Osteoblast (primary cell): ENCODE measurements at regions not wholly inside any gene's neighbourhood (a gene's known extent, or its start where the extent isn't known, plus 50 kb on each side); places are given as distances from the start of the nearest gene placed in this dataset.

Experiments
- DNase-seq: peaks from one replicate; pipeline ENCODE4 v3.0.0; 2011; ENCODE audit warnings: low spot score, mixed read lengths; ENCODE audit not compliant: insufficient read length; ENCODE audit errors: missing footprints
- H2AFZ ChIP-seq: 2 replicates; pipeline ENCODE4 v1.6.0; 2011; ENCODE audit warnings: mild to moderate bottlenecking, low read length
- H3K27ac ChIP-seq: 2 replicates; pipeline ENCODE4 v1.5.1; 2011; ENCODE audit warnings: mild to moderate bottlenecking, low read depth, low read length, moderate library complexity
- H3K27me3 ChIP-seq: 2 replicates; pipeline ENCODE4 v1.6.0; 2012; ENCODE audit warnings: mild to moderate bottlenecking, control low read depth, inconsistent platforms, low read length, moderate library complexity; ENCODE audit not compliant: insufficient read depth
- H3K36me3 ChIP-seq: 2 replicates; pipeline ENCODE4 v1.5.1; 2011; ENCODE audit warnings: mild to moderate bottlenecking, low read length, control low read depth, moderate library complexity; ENCODE audit not compliant: insufficient read depth
- H3K4me1 ChIP-seq: 2 replicates; pipeline ENCODE4 v1.5.1; 2011; ENCODE audit warnings: mild to moderate bottlenecking, low read length, control low read depth, moderate library complexity; ENCODE audit not compliant: insufficient read depth
- H3K4me2 ChIP-seq: 2 replicates; pipeline ENCODE4 v1.6.0; 2011; ENCODE audit warnings: mild to moderate bottlenecking, low read length; ENCODE audit not compliant: insufficient read depth
- H3K4me3 ChIP-seq: fragments of 200-600 bp; sonication (generic); 3 replicates; pipeline ENCODE4 v1.5.1; 2012; ENCODE audit warnings: mild to moderate bottlenecking, low read length, inconsistent platforms; ENCODE audit not compliant: insufficient read depth
- H3K79me2 ChIP-seq: 2 replicates; pipeline ENCODE4 v1.6.0; 2012; ENCODE audit warnings: mild to moderate bottlenecking, low read length, control low read depth, inconsistent platforms; ENCODE audit not compliant: insufficient read depth
- H3K9me3 ChIP-seq: 2 replicates; pipeline ENCODE4 v1.5.1; 2011; ENCODE audit warnings: low read depth, low read length, control low read depth
- H4K20me1 ChIP-seq: 2 replicates; pipeline ENCODE4 v1.6.0; 2012; ENCODE audit warnings: mild to moderate bottlenecking, low read length, control low read depth; ENCODE audit not compliant: insufficient read depth
- CTCF ChIP-seq: IDR thresholded peaks from 2 replicates; pipeline ENCODE4 v1.5.1; 2011; ENCODE audit warnings: mild to moderate bottlenecking, low read depth, low read length, moderate library complexity; ENCODE audit errors: extremely low read depth

GRCh38 chr11:11786234-11786633 lies 55.5 kb upstream of the USP47 start:
- H3K79me2 ChIP-seq, result no peaks in the 10 kb centered on the region
- peaks cover under 1% of the 10 kb centered on the region for H3K27me3 ChIP-seq
- H4K20me1 ChIP-seq, result no peaks in the 10 kb centered on the region
- no peak overlapping the region for H3K4me2 ChIP-seq
- no peak overlapping the region for H2AFZ ChIP-seq
- H3K4me3 ChIP-seq, result no peak overlapping the region
- H3K4me1 ChIP-seq, result no peaks in the 10 kb centered on the region
- DNase-seq, result no peak
- no peak for TF ChIP-seq CTCF
- H3K27ac ChIP-seq, result no peak overlapping the region
- no peaks in the 10 kb centered on the region for H3K9me3 ChIP-seq
- no peaks in the 10 kb centered on the region for H3K36me3 ChIP-seq

GRCh38 chr11:11782532-11783110 lies 59.2 kb upstream of the USP47 start:
- Histone ChIP-seq H3K79me2 (no peaks in the 10 kb centered on the region), H3K4me2 (no peak overlapping the region), H4K20me1 (no peaks in the 10 kb centered on the region), H3K4me3 (no peak overlapping the region), H2AFZ (no peak overlapping the region), H3K9me3 (no peaks in the 10 kb centered on the region), H3K36me3 (no peaks in the 10 kb centered on the region), H3K27me3 (peaks cover 33% of the 10 kb centered on the region), H3K4me1 (no peaks in the 10 kb centered on the region), H3K27ac (no peak overlapping the region)
- no peak for TF ChIP-seq CTCF
- no peak for DNase-seq

- H3K9me3 ChIP-seq, result no peaks in the 10 kb centered on the region
- no peak overlapping the region for H3K27ac ChIP-seq
- no peak overlapping the region for H3K4me3 ChIP-seq
- no peak for DNase-seq
- no peaks in the 10 kb centered on the region for H3K36me3 ChIP-seq
- TF ChIP-seq CTCF, result no peak
- peaks cover 49% of the 10 kb centered on the region for H3K27me3 ChIP-seq
- H4K20me1 ChIP-seq, result no peaks in the 10 kb centered on the region
- no peak overlapping the region for H2AFZ ChIP-seq
- H3K79me2 ChIP-seq, result no peaks in the 10 kb centered on the region
- H3K4me1 ChIP-seq, result no peaks in the 10 kb centered on the region
- H3K4me2 ChIP-seq, result no peak overlapping the region
These were observed 60.9 kb upstream of the USP47 start for GRCh38 chr11:11780858-11781257.

GRCh38 chr11:11779975-11780374 lies 61.8 kb upstream of the USP47 start:
- Histone ChIP-seq H3K9me3 (no peaks in the 10 kb centered on the region), H3K27ac (no peak overlapping the region), H4K20me1 (no peaks in the 10 kb centered on the region), H3K36me3 (no peaks in the 10 kb centered on the region), H3K4me2 (no peak overlapping the region), H3K27me3 (peaks cover 57% of the 10 kb centered on the region), H3K4me1 (no peaks in the 10 kb centered on the region), H3K4me3 (no peak overlapping the region), H2AFZ (no peak overlapping the region), H3K79me2 (no peaks in the 10 kb centered on the region)
- TF ChIP-seq CTCF, result no peak
- DNase-seq, result no peak
